ENCODE measurements at regions not wholly inside any gene's neighbourhood (a gene's known extent, or its start where the extent isn't known, plus 50 kb on each side); places are given as distances from the start of the nearest gene placed in this dataset.
"Not testable (repeated sequence)": the region's sequence is repeated elsewhere in the genome, so short reads cannot be mapped to it uniquely, and the experiment has no call there.

GRCh38 chr3:15903164-15903563 lies 105.4 kb upstream of the ANKRD28 start:
- DNase-seq (ENCODE audit: low read depth in 2 of 2, low spot score in 1 of 2) = no peak

GRCh38 chr3:15903759-15904720 lies 106.3 kb upstream of the ANKRD28 start:
- DNase-seq (ENCODE audit: low read depth in 2 of 2, low spot score in 1 of 2) = no peak

- no peak for DNase-seq (ENCODE audit: low read depth in 2 of 2, low spot score in 1 of 2)
These were observed 107.3 kb upstream of the ANKRD28 start for GRCh38 chr3:15905041-15905440.

GRCh38 chr3:15907403-15907802 lies 109.6 kb upstream of the ANKRD28 start:
- not testable (repeated sequence) for DNase-seq (ENCODE audit: low read depth in 2 of 2, low spot score in 1 of 2)

GRCh38 chr3:15918988-15919387 lies 121.2 kb upstream of the ANKRD28 start:
- DNase-seq (ENCODE audit: low read depth in 2 of 2, low spot score in 1 of 2) = no peak

- no peak for DNase-seq (ENCODE audit: low read depth in 2 of 2, low spot score in 1 of 2)
These were observed 122.2 kb upstream of the ANKRD28 start for GRCh38 chr3:15919971-15920370.

GRCh38 chr3:15923640-15924405 lies 126.0 kb upstream of the ANKRD28 start:
- no peak for DNase-seq (ENCODE audit: low read depth in 2 of 2, low spot score in 1 of 2)

GRCh38 chr3:15924914-15925313 lies 127.1 kb upstream of the ANKRD28 start:
- no peak for DNase-seq (ENCODE audit: low read depth in 2 of 2, low spot score in 1 of 2)

GRCh38 chr3:15926871-15927270 lies 129.1 kb upstream of the ANKRD28 start:
- no peak for DNase-seq (ENCODE audit: low read depth in 2 of 2, low spot score in 1 of 2)

- no peak for DNase-seq (ENCODE audit: low read depth in 2 of 2, low spot score in 1 of 2)
These were observed 130.2 kb upstream of the ANKRD28 start for GRCh38 chr3:15927969-15928368.

GRCh38 chr3:15929944-15930571 lies 132.3 kb upstream of the ANKRD28 start:
- DNase-seq (ENCODE audit: low read depth in 2 of 2, low spot score in 1 of 2) = no peak

GRCh38 chr3:15932348-15933300 lies 134.8 kb upstream of the ANKRD28 start:
- DNase-seq (ENCODE audit: low read depth in 2 of 2, low spot score in 1 of 2) = no peak

GRCh38 chr3:15933439-15934139 lies 135.8 kb upstream of the ANKRD28 start:
- DNase-seq (ENCODE audit: low read depth in 2 of 2, low spot score in 1 of 2) = no peak

GRCh38 chr3:15934389-15935195 lies 136.8 kb upstream of the ANKRD28 start:
- DNase-seq (ENCODE audit: low read depth in 2 of 2, low spot score in 1 of 2) = no peak

GRCh38 chr3:15936312-15936711 lies 138.5 kb upstream of the ANKRD28 start:
- DNase-seq (ENCODE audit: low read depth in 2 of 2, low spot score in 1 of 2) = no peak

- DNase-seq (ENCODE audit: low read depth in 2 of 2, low spot score in 1 of 2) = no peak
These were observed 142.9 kb upstream of the ANKRD28 start for GRCh38 chr3:15940641-15941040.

- not testable (repeated sequence) for DNase-seq (ENCODE audit: low read depth in 2 of 2, low spot score in 1 of 2)
These were observed 143.7 kb upstream of the ANKRD28 start for GRCh38 chr3:15941457-15941856.

GRCh38 chr3:15941958-15942357 lies 144.2 kb upstream of the ANKRD28 start:
- no peak for DNase-seq (ENCODE audit: low read depth in 2 of 2, low spot score in 1 of 2)

- no peak for DNase-seq (ENCODE audit: low read depth in 2 of 2, low spot score in 1 of 2)
These were observed 144.7 kb upstream of the ANKRD28 start for GRCh38 chr3:15942462-15942861.
